Mammary epithelial cell (primary cell): ENCODE measurements at regions not wholly inside any gene's neighbourhood (a gene's known extent, or its start where the extent isn't known, plus 50 kb on each side); places are given as distances from the start of the nearest gene placed in this dataset.
"Not testable (repeated sequence)": the region's sequence is repeated elsewhere in the genome, so short reads cannot be mapped to it uniquely, and the experiment has no call there.

Source experiments
- EZH2 ChIP-seq: IDR thresholded peaks from 2 replicates; pipeline ENCODE4 v1.6.1; 2012; ENCODE audit warnings: low read length, inconsistent platforms, borderline replicate concordance
- TF ChIP-seq, protein P1 (sequence below), 2 donors: IDR thresholded peaks in 1 of 2; conservative IDR thresholded peaks in 1 of 2; 2 replicates each; pipeline ENCODE4 v1.5.1; 2011 to 2012; ENCODE audit warnings: inconsistent platforms in 2 of 2, low read length in 2 of 2, mild to moderate bottlenecking in 2 of 2, control low read depth in 1 of 2, low read depth in 1 of 2; ENCODE audit not compliant: insufficient read depth in 1 of 2; ENCODE audit errors: extremely low read depth in 1 of 2

DNA sequence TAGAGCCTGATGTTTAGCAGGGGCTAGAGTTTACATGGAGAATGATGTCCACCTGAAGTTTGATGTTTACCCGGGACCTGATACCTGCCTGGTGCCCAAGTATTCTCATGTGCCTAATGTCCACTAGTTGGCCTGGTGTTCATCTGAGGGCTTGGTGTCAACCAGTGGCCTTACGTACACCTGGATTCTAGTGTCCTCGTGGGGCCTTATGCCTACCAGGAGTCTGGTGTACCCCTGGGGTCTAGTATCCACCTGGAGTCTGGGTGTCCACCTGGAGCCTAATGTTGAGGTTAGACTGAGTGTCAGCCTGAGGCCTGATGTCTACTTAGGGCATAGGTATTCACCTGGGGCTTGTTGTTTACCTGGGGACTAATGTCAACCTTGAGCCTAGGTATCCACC lies 195.7 kb downstream of the POTEM start:
- TF ChIP-seq, protein P1, sequence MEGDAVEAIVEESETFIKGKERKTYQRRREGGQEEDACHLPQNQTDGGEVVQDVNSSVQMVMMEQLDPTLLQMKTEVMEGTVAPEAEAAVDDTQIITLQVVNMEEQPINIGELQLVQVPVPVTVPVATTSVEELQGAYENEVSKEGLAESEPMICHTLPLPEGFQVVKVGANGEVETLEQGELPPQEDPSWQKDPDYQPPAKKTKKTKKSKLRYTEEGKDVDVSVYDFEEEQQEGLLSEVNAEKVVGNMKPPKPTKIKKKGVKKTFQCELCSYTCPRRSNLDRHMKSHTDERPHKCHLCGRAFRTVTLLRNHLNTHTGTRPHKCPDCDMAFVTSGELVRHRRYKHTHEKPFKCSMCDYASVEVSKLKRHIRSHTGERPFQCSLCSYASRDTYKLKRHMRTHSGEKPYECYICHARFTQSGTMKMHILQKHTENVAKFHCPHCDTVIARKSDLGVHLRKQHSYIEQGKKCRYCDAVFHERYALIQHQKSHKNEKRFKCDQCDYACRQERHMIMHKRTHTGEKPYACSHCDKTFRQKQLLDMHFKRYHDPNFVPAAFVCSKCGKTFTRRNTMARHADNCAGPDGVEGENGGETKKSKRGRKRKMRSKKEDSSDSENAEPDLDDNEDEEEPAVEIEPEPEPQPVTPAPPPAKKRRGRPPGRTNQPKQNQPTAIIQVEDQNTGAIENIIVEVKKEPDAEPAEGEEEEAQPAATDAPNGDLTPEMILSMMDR (conservative IDR thresholded peaks at IDR 0.05 in 1 of 2, IDR thresholded peaks at IDR 0.05 in 1 of 2; ENCODE audit: extremely low read depth in 1 of 2, insufficient read depth in 1 of 2, low read depth in 1 of 2, low read length in 2 of 2) = not testable (repeated sequence)
- not testable (repeated sequence) for TF ChIP-seq EZH2
